GM12874 (cell line): ENCODE measurements at regions not wholly inside any gene's neighbourhood (a gene's known extent, or its start where the extent isn't known, plus 50 kb on each side); places are given as distances from the start of the nearest gene placed in this dataset.

Source experiments
- CTCF ChIP-seq: IDR thresholded peaks from 2 replicates; pipeline ENCODE4 v1.5.1; 2011; ENCODE audit warnings: low read depth, mild to moderate bottlenecking, control low read depth, low read length, moderate library complexity; ENCODE audit not compliant: insufficient read depth

- no peak for TF ChIP-seq CTCF
Observed at GRCh38 chr12:42904683-42905418, 315.3 kb upstream of the PRICKLE1 start.

GRCh38 chr12:42903736-42904135 lies 314.2 kb upstream of the PRICKLE1 start:
- no peak for TF ChIP-seq CTCF

GRCh38 chr12:42902001-42902400 lies 312.5 kb upstream of the PRICKLE1 start:
- no peak for TF ChIP-seq CTCF

- TF ChIP-seq CTCF: no peak
Observed at GRCh38 chr12:42893803-42894202, 304.3 kb upstream of the PRICKLE1 start.

GRCh38 chr12:42892702-42893551 lies 303.4 kb upstream of the PRICKLE1 start:
- no peak for TF ChIP-seq CTCF

GRCh38 chr12:42887657-42888056 lies 298.1 kb upstream of the PRICKLE1 start:
- TF ChIP-seq CTCF: no peak

DNA sequence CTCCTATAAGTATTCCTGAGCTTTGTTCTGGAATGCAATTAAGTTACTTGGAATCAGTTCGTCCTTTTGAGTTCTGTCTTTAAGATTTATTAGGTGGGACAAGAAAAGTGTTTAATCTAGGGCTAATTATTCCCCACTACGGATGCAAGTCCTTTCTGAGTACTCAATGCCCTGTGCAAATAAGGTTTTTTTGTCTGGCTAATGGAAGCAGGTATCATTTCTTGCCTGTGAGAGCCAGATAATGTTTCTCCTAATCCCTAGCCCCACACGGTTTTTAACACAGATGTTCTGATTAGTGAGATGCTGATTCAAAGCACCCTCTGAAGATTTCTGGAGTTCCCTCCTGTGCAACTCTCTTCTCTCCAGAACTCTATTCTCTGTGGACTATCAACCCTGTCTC lies 296.6 kb upstream of the PRICKLE1 start:
- no peak for TF ChIP-seq CTCF
